ENCODE measurements at regions not wholly inside any gene's neighbourhood (a gene's known extent, or its start where the extent isn't known, plus 50 kb on each side); places are given as distances from the start of the nearest gene placed in this dataset.

- 85% methylated on average over 3 of the region's 3 CpGs for WGBS
- DNase-seq (ENCODE audit: low spot score), result no peak
- TF ChIP-seq HNF4A (conservative IDR thresholded peaks at IDR 0.05), result no peak
- no peak for TF ChIP-seq FOXA2 (IDR thresholded peaks at IDR 0.05)
- TF ChIP-seq GABPA (IDR thresholded peaks at IDR 0.05 in 1 of 2, conservative IDR thresholded peaks at IDR 0.05 in 1 of 2), result no peak
- no peak for TF ChIP-seq TAF1 (conservative IDR thresholded peaks at IDR 0.05)
- TF ChIP-seq MAX (IDR thresholded peaks at IDR 0.05), result no peak
- no peak for TF ChIP-seq HNF4G (IDR thresholded peaks at IDR 0.05)
- TF ChIP-seq ZBTB33 (IDR thresholded peaks at IDR 0.05), result no peak
- TF ChIP-seq JUND (IDR thresholded peaks at IDR 0.05), result no peak
- TF ChIP-seq YY1 (IDR thresholded peaks at IDR 0.05), result no peak
- TF ChIP-seq SP1 (IDR thresholded peaks at IDR 0.05), result no peak
- H3K27ac ChIP-seq (ENCODE audit: low read depth in 1 of 2, low read length in 2 of 2), result no peak overlapping the region
- no peaks in the 10 kb centered on the region for H3K27me3 ChIP-seq (ENCODE audit: control insufficient read depth in 4 of 4, insufficient read depth in 4 of 4, low read length in 3 of 4)
- no peaks in the 10 kb centered on the region for H3K4me1 ChIP-seq (ENCODE audit: control insufficient read depth in 4 of 4, insufficient read depth in 4 of 4, low read length in 3 of 4)
- no peak overlapping the region for H3K4me3 ChIP-seq (ENCODE audit: low read depth in 1 of 3, low read length in 3 of 3)
- H3K36me3 ChIP-seq (ENCODE audit: control insufficient read depth in 4 of 4, insufficient read depth in 3 of 4, low read depth in 1 of 4, low read length in 3 of 4), result no peaks in the 10 kb centered on the region
- H3K9me3 ChIP-seq (ENCODE audit: control insufficient read depth in 4 of 4, low read length in 3 of 4), result no peaks in the 10 kb centered on the region
- no peak overlapping the region for H3K9ac ChIP-seq (ENCODE audit: low read depth in 1 of 2, low read length in 2 of 2)
Observed at GRCh38 chrX:44470816-44471215, 71.8 kb downstream of the FUNDC1 start.

- Histone ChIP-seq H3K4me1 (ENCODE audit: control insufficient read depth in 4 of 4, insufficient read depth in 4 of 4, low read length in 3 of 4) (peaks cover 0 to 2% (median 0%) of the 10 kb centered on the region in 4 donors), H3K27me3 (ENCODE audit: control insufficient read depth in 4 of 4, insufficient read depth in 4 of 4, low read length in 3 of 4) (no peaks in the 10 kb centered on the region), H3K27ac (ENCODE audit: low read depth in 1 of 2, low read length in 2 of 2) (no peak overlapping the region), H3K36me3 (ENCODE audit: control insufficient read depth in 4 of 4, insufficient read depth in 3 of 4, low read depth in 1 of 4, low read length in 3 of 4) (no peaks in the 10 kb centered on the region), H3K9me3 (ENCODE audit: control insufficient read depth in 4 of 4, low read length in 3 of 4) (no peaks in the 10 kb centered on the region), H3K4me3 (ENCODE audit: low read depth in 1 of 3, low read length in 3 of 3) (no peak overlapping the region), H3K9ac (ENCODE audit: low read depth in 1 of 2, low read length in 2 of 2) (no peak overlapping the region)
- no peak for TF ChIP-seq RXRA (IDR thresholded peaks at IDR 0.05)
- TF ChIP-seq MAX (IDR thresholded peaks at IDR 0.05), result no peak
- no peak for TF ChIP-seq SP1 (IDR thresholded peaks at IDR 0.05)
- no peak for TF ChIP-seq REST (IDR thresholded peaks at IDR 0.05)
- TF ChIP-seq ZBTB33 (IDR thresholded peaks at IDR 0.05), result no peak
- no peak for TF ChIP-seq YY1 (IDR thresholded peaks at IDR 0.05)
- no peak for TF ChIP-seq HNF4A (conservative IDR thresholded peaks at IDR 0.05)
- TF ChIP-seq CTCF (IDR thresholded peaks at IDR 0.05; ENCODE audit: low read depth, low read length, missing input control), result no peak
- no peak for TF ChIP-seq RAD21 (IDR thresholded peaks at IDR 0.05)
- no peak for TF ChIP-seq EGR1 (IDR thresholded peaks at IDR 0.05; ENCODE audit: low read depth in 2 of 2)
- no peak for TF ChIP-seq HNF4G (IDR thresholded peaks at IDR 0.05)
- TF ChIP-seq ATF3 (IDR thresholded peaks at IDR 0.05), result no peak
- no peak for TF ChIP-seq FOXA1 (IDR thresholded peaks at IDR 0.05)
- TF ChIP-seq JUND (IDR thresholded peaks at IDR 0.05), result no peak
- no peak for TF ChIP-seq GABPA (IDR thresholded peaks at IDR 0.05 in 1 of 2, conservative IDR thresholded peaks at IDR 0.05 in 1 of 2)
- no peak for TF ChIP-seq NR2F2 (IDR thresholded peaks at IDR 0.05)
- no peak for TF ChIP-seq TAF1 (conservative IDR thresholded peaks at IDR 0.05)
- no peak for TF ChIP-seq FOXA2 (IDR thresholded peaks at IDR 0.05)
- WGBS, result 81% methylated on average over 4 of the region's 4 CpGs
- DNase-seq (ENCODE audit: low spot score), result no peak
Observed at GRCh38 chrX:44462850-44463249, 79.8 kb downstream of the FUNDC1 start.
